ENCODE measurements at regions not wholly inside any gene's neighbourhood (a gene's known extent, or its start where the extent isn't known, plus 50 kb on each side); places are given as distances from the start of the nearest gene placed in this dataset.

- peaks cover 4% of the 10 kb centered on the region for H3K27me3 ChIP-seq
- WGBS, 4 donors, result 64 to 74% (median 66%) methylated on average over 5 of the region's 5 CpGs
- intact Hi-C loops (cut with DNase I), result no loop called here
- no peaks in the 10 kb centered on the region for H3K4me1 ChIP-seq (replicated peaks in 1 of 2)
- H3K36me3 ChIP-seq (replicated peaks in 1 of 2), result no peaks in the 10 kb centered on the region
- no peak for DNase-seq
- no peak overlapping the region for H3K4me3 ChIP-seq
- TF ChIP-seq CTCF (IDR thresholded peaks at IDR 0.05) (no peak), POLR2A (IDR thresholded peaks at IDR 0.05) (no peak)
- no peaks in the 10 kb centered on the region for H3K9me3 ChIP-seq (replicated peaks in 1 of 3)
- H3K27ac ChIP-seq, result no peak overlapping the region
Measured at GRCh38 chr5:125006011-125006685, 259.7 kb upstream of the ZNF608 start.

GRCh38 chr5:125010356-125010755 is 263.9 kb upstream of the ZNF608 start:
- H3K4me1 ChIP-seq (replicated peaks in 1 of 2), result no peaks in the 10 kb centered on the region
- TF ChIP-seq CTCF (IDR thresholded peaks at IDR 0.05) (no peak), POLR2A (IDR thresholded peaks at IDR 0.05) (no peak)
- H3K4me3 ChIP-seq, result no peak overlapping the region
- H3K36me3 ChIP-seq (replicated peaks in 1 of 2), result no peaks in the 10 kb centered on the region
- no peaks in the 10 kb centered on the region for H3K27me3 ChIP-seq
- WGBS, 4 donors, result 88 to 94% (median 90%) methylated on average over 7 of the region's 7 CpGs
- no peak for DNase-seq
- intact Hi-C loops (cut with DNase I), result no loop called here
- no peaks in the 10 kb centered on the region for H3K9me3 ChIP-seq (replicated peaks in 1 of 3)
- no peak overlapping the region for H3K27ac ChIP-seq

- intact Hi-C loops (cut with DNase I), result no loop called here
- no peak overlapping the region for H3K27ac ChIP-seq
Measured at GRCh38 chr5:125011014-125011413, 264.6 kb upstream of the ZNF608 start.

GRCh38 chr5:125011419-125011818 is 265.0 kb upstream of the ZNF608 start:
- H3K27ac ChIP-seq, result no peak overlapping the region
- no peaks in the 10 kb centered on the region for H3K4me1 ChIP-seq (replicated peaks in 1 of 2)
- TF ChIP-seq CTCF (IDR thresholded peaks at IDR 0.05) (no peak), POLR2A (IDR thresholded peaks at IDR 0.05) (no peak)
- no peak for DNase-seq
- H3K4me3 ChIP-seq, result no peak overlapping the region
- no peaks in the 10 kb centered on the region for H3K36me3 ChIP-seq (replicated peaks in 1 of 2)
- H3K27me3 ChIP-seq, result no peaks in the 10 kb centered on the region
- intact Hi-C loops (cut with DNase I), result no loop called here
- WGBS, 4 donors, result 90 to 97% (median 94%) methylated on average over 2 of the region's 2 CpGs
- H3K9me3 ChIP-seq (replicated peaks in 1 of 3), result no peaks in the 10 kb centered on the region

More at GRCh38 chr5:125011014-125011413, 264.6 kb upstream of the ZNF608 start:
- Histone ChIP-seq H3K27me3 (no peaks in the 10 kb centered on the region), H3K4me3 (no peak overlapping the region), H3K9me3 (replicated peaks in 1 of 3) (no peaks in the 10 kb centered on the region), H3K4me1 (replicated peaks in 1 of 2) (no peaks in the 10 kb centered on the region), H3K36me3 (replicated peaks in 1 of 2) (no peaks in the 10 kb centered on the region)
- no peak for DNase-seq
- WGBS, 4 donors, result 77 to 92% (median 88%) methylated on average over 5 of the region's 5 CpGs
- TF ChIP-seq CTCF (IDR thresholded peaks at IDR 0.05), result no peak
- TF ChIP-seq POLR2A (IDR thresholded peaks at IDR 0.05), result no peak
